HG02885 (cell line): ENCODE measurements at regions not wholly inside any gene's neighbourhood (a gene's known extent, or its start where the extent isn't known, plus 50 kb on each side); places are given as distances from the start of the nearest gene placed in this dataset.

ENCODE experiments used
- ATAC-seq: cut with Tn5 transposase; IDR thresholded peaks from one replicate; pipeline ENCODE4 v1.9.1; 2021; ENCODE audit warnings: mild to moderate bottlenecking; ENCODE audit not compliant: unreplicated experiment, poor library complexity

DNA sequence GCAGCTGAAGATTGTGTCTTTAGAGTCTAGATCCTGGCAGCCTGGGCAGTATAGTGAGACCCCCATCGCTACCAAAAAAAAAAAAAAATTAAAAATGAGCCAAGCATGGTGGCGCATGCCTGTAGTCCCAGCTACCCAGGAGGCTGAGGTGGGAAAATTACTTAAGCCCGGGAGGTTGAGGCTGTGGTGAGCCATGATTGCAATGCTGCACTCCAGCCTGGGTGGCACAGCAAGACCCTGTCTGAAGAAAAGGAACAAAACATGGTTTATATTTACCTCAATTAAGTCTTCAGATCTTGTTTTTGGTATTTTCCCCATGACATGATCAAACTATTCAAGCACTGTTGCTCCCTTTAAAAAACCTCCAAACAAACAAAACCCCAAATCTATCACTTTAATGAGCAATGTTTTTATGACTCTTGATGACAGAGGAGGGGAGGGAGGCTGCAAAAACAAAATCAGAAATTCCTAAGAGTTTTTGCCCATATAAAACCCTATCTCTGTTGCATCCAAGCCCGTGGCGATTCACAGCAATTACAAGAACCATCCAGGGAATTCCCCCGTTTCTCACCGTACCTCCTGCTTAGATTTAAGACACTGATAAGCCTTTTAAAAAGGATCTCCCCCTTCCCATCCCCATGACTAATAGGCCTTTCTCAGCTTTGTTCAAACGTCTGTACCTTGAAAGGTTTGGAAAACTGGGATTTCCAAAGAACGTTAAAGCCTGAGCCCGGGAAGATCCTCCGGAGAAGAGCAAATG lies 259.9 kb downstream of the BMP7 start:
- ATAC-seq: no peak

DNA sequence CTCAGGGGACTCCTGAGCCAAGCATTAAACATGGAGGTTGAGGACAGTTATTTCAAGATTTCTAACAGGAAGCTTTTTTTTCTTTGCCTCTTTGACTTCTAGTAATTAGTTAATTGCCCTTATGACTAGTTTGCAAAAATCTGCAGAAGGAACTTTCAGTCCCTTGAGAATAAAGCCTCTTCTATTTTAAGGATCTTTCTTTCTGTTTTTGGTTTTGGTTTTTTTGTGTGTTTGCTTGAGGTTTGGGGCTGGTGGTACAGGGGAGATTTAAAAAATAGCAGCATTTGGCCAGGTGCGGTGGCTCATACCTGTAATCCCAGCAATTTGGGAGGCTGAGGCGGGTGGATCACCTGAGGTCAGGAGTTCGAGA lies 259.3 kb downstream of the BMP7 start:
- no peak for ATAC-seq

DNA sequence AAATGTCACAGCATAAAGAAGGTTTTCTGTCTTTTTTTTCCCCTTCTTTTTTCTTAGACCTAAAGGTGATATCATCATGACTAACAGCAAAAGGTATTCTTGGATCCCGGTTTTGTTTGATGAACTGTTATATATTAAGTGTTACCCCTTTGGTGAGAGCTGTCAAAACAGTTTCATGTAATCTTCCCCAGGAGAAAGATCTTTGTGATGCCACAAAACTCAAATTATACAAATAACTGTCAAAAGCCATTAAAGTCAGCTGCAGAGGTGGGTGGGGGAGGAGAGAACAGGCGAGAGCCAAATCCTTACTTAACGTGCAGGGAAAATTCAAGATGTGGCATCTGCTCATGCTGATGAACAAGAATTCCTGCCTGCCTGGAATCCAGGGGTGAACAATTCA lies 258.2 kb downstream of the BMP7 start:
- ATAC-seq: no peak

DNA sequence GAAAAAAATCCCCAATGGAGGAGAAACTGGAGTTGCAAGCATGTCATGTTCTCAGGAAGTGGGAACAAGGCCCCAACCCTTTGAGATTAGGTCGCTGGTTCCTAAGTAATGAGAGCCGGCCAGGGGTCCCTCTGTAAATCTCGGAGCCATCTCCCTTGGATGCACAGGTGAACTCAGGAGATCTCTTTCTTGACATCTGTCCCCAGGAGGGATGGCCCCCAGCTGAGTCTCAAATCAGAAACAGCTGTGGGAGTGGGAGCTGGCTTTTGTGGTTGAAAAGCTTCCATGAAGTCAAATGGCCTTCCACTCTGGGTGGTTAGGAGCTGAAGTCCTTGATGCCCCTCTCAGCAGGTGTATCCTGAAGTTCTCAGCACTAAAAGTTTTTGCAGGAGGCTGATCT lies 257.1 kb downstream of the BMP7 start:
- no peak for ATAC-seq

DNA sequence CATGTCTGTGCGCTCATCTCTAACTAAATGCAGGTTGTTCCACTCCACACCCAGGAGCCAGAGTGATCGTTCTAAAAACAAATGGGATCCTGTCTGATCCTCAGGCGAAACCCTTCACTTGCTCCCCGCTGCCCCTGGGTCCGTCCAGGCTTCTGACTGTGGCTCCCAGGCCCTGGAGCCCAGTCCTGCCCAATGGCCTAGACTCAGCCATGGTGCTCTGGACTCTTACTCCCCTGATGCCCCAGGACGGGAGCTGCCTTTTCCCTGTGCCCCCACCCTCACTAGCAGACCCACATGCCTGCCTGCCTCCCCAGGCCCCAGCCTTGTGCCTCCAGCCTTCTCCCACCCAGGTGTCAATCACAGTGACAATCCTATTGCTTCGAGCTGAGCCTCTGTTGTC lies 256.7 kb downstream of the BMP7 start:
- ATAC-seq: no peak

DNA sequence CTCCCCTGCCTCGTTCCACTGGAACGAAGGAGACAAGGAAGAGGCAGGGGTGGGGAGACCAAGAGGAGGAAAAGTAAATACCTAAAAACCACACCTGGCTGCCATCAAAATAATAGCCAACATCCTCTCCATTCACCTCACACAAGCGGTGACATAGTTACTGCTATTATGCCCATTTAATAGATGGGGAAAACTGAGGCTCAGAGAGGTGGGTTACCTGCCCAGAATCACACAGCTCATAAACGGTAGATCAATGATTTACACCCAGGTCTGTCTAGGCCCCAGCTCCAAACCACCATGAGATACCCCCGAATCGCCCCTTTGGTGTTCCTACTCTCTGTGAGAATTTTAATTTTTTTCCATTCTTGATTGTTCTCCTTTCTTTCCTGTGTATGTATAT lies 253.8 kb downstream of the BMP7 start:
- ATAC-seq: no peak

DNA sequence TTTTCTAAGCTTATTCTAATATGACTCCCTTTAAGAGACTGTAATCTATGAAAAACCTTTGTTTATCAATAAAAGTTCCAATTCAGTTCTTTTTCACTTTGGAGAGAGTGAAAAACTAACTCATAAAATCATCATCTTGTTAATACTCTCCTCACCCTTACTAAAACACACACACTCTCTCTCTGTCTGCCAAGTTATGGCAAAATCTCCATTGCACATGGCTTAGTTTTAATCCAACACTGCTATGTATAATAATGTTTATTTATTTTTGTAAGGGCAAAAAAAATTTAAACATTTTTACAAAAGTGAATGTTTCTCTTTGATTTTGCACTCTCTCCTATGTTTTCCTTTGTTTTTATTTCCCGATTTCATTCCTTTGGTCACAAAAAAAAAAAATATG lies 253.2 kb downstream of the BMP7 start:
- no peak for ATAC-seq

DNA sequence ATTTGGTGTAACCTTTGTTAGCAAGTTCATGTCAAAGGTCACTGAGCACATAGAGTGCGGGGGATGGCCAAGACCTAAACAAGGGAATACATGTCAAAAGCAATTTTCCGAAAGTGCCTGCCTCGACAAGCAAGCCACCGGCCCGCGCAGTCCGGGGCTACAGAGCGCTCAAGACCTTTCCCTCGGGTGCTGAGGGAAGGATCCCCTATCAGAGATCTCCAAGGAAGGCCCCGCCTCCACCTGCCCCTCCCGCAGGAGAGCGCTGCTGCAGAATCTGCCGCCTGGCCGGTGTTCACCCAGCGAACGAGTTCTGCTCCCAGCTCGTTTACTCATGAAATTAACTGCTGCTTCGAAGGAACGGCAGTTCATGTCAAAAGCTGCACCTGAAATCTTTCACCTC lies 252.7 kb downstream of the BMP7 start:
- no peak for ATAC-seq

DNA sequence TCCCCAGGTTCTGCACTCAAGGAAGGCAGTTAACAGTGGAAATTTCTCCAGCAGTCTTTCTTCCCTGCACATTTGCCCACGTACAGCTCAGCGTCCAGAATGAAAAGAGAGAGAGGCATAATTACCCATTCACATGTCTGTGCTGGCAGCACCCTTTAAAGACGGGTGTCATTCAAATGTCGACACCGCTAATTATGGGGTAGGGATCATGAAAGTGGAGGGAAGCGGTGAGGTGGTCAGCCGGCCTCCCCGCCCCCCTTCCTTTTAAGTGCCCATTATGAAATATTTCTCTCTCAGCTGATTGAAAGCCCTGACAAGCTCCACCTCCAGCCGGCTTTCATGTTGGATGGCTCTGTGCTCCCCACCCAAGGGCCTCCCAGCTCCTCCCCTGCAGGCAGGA lies 246.1 kb downstream of the BMP7 start:
- no peak for ATAC-seq

DNA sequence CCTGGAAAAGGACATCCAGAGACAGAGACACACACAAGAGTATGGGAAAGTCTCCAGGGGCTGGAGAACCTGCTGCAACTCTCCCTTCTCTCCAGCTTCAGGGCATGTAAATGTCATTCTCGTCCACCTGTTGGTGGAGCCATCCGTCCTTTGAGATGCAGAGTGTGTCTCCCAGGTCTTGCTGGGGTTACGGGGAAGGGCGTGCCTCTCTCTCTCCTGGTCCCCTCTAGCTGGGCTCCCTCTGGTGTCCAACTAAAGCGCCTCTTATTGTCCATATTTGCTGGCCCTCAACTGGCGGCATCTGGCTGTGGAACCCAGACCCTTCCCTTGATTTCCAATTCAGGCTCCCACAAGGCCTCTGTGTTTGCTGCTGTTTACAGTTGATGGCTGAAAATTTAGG lies 244.1 kb downstream of the BMP7 start:
- no peak for ATAC-seq

DNA sequence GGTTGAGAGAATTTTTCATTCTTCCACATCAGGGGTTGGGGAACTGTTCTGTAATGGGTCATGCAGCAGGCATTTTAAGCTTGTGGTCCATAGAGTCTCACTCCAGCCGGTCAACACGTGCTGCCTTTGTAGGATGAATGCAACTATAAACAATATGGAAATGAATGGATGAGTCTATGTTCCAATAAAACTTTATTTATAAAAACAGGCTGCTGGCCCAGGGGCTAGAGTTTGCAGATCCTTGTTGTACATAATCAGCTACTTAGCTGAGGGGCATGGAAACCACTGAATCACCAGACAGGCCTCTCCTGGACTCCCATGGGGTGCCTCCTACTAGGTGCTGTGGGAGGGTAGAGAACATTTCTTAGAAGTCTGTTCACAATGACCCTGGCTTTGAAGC lies 243.4 kb downstream of the BMP7 start:
- no peak for ATAC-seq

DNA sequence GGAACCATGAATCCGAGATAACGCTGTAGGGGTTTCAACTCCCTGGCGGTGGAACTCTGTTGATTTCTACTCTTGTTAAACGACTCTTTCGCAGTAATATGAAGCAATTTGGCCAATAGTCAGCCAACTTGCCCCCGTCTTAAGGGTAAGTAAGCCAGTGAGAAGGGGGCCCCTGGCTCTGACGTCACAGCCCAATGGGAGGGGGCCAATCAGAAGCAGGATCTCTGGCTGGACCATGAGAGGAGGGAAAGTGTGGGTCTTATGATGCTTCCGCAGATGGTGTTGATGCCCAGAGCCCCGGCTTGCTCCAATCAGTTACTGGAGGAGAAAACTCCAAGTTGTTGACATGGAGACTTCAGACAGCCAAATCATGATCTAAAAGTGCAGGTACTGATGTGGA lies 242.4 kb downstream of the BMP7 start:
- ATAC-seq: no peak

DNA sequence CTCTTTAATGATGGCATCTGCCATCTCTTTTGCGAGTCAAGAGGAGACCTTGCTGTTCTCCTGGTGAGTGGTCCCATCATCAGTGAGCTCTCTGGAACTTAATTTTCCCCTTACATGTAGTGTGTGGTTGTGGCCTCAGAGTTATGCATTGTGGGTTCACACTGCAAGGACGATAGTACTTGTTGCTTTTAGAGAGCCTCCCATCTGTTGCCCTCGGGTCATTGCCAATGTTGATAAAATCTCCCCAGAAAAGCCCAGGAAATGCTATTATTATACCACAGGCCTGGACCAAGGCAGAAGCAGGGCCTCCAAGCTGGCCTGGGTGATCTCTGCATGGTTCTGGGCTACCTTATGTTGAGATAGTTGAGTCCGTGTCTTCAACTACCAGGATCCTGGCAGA lies 241.6 kb downstream of the BMP7 start:
- ATAC-seq: no peak

DNA sequence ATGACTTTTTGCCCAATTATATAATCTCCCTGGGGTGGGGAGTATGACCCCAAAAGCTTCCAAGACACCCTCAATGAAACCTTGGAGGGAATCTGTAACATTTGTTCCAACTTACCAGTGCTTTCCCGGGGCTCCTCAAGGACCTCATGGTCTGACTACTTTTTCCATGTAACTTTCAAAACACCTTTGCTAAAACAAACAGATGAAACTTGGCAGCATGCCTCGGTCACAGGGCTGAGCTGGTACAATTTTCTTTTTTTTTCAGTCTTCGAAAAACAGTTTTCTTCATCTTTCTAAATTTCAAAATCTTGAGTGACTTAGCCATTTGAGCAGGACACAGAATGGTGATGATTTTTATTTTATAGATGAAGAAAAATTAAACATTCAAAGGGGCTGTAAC lies 241.2 kb downstream of the BMP7 start:
- ATAC-seq: no peak

DNA sequence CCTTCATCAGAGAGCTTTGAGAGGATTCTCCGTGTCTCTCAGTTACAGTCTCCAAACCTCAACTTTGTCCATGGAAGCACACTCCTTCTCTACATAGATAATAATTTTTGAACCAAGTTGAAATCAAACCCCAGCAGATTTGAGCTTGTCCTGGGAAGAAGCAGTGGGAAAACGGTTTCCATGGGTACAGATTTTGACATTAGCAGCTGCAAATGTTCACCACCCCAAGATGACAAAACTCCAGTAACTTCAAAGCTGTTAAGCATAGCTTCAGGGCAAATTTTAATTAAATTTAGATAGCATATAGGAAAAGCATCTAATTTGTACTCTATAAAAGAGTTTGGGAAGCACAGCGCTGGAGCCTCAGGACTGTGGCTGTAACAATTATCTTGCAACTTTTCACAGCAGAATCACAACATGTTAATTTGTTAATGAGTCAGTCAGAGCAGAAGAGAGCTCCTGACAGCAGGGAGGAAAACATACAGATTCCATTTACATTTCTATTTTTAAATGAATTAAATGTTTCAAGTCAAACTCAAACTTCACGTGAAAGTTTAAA lies 240.7 kb downstream of the BMP7 start:
- no peak for ATAC-seq

DNA sequence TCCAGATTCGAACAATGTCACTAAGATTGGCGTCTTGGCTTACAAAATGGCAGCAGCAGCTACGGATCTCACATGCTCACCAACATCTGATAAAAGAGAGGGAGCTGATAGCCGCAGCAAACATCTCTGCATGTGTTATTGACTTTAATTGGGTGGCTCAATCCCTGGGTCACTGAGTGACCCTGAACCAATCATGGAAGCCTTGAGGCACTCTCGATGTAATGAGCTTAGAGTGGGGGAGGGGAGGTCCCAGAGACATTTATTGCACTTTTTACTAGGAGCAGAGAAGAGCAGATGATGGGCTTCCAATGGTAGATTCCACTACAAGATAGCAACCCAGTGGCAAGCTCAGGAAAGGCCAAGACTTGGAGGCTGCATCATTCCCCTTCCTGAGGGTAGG lies 238.7 kb downstream of the BMP7 start:
- no peak for ATAC-seq

DNA sequence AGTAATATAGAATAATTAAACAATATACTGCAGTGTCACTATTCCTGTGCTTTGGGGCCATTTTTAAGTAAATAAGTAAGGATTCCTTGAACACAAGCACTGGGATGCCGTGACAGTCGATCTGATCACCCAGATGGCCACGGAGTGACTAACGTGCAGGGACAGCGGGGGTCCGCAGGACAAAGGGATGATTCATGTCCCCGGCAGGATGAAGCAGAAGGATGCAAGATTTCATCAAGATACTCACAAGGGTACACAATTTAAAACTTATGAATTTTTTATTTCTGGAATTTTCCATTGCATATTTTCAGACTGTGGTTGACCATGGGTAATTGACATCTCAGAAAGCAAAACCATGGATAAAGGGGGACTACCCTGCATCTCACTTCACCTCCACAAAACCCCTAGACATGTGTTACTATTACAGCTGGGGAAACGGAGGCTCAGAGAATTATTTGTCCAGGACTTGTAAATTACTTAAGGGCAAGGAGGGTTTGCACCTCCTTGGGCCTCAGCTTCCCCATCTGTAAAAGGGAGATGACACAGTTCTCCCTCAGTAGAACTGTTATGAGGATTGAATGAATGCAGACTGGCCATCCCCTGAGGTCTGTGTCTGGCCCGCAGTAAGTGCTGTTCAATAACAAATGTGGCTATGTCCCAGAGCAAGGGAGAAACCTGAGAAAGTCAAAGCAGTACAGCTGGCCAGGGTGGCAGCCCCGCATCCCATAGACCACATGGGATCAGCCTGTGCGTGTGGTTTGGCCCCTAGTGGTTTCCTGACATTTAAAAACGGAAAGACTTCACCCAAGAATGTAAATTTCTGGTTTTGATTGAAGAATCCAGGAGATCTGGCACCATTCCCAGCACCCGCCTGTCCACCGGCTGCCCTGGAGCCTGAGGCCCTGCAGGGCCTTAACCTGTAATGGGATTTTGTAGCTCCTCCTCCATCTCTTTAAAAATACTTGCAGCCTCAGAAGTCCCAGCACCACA lies 235.5 kb downstream of the BMP7 start:
- ATAC-seq: no peak

DNA sequence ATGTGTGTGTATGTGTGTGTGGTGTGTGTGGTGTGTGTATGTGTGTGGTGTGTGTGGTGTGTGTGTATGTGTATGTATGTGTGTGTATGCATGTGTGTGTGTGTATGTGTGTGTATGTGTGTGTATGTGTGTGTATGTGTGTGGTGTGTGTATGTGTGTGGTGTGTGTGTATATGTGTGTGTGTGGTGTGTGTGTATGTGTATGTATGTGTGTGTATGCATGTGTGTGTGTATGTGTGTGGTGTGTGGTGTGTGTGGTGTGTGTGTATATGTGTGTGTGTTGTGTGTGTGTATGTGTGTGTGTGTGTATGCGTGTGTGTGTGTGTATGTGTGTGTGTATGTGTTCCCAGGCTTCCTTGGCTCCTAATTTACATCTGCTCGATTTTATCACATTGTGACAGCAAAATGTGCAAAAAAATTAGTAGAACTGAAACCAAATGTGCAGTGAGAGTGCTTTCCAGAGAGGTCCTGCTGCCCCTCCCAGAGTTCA lies 234.5 kb downstream of the BMP7 start:
- no peak for ATAC-seq

DNA sequence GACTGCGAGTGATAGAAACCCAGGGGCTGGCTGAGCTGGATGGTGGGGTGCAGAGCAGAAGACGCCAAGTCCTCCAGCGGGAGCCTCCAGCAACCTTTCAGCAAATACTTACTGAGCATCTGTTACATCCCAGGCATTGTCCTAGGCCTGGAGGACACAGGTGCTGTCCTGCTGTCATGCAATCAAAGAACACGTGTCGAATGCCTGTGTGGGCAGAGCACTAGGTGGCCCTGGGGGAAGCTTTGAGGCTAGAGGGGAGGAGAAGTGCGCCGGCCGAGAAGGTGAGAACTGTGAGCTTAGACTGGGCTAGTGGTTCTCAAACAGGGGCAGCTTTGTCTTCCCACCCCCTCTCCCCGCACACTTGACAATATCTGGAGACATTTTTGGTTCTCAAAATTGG lies 233.6 kb downstream of the BMP7 start:
- ATAC-seq: no peak

DNA sequence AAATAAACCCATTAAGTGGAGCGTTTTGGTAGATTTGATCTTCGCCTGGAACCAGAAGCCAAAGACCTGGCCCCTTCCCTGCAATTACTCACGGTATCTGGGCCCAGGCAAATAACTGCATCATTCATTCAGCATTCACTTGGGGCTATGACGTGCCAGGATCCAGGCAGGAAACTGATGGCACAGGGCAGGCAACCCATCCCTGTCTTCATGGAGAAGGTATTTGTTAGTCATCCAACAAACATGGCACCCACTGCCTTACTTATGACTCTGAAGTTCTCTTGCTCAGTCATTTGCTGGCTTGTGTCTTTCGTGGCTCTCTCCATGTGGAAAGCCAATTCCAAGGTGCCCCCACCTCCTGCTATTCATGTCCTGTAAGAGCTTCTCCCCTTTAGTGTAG lies 232.4 kb downstream of the BMP7 start:
- no peak for ATAC-seq

DNA sequence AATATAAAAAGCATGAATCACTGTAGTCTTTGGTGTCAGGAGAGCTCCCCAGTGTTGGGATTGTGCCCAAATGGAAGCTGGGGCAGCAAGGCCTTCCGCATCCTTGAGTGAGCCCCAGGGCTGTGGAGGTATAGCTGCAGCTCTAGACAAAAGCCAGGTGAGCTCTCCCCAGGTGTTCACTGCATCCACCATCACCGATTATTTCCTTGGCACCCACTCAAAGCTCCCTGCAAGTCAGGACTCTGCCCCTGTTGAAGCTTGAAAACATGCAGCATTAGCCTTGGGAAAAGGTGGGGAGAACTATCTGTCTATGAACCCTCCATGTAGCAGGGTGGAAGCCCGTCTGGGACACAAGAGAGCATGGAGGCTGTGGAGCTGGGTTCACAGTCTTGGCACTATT lies 228.8 kb downstream of the BMP7 start:
- no peak for ATAC-seq
